Activated CD8-positive, alpha-beta memory T cell treated with anti-CD3 and anti-CD28 coated beads, Interleukin-2, amount 10 ng/mL, durations not matched to agents 7 days and 5 days (primary cell): ENCODE measurements at regions not wholly inside any gene's neighbourhood (a gene's known extent, or its start where the extent isn't known, plus 50 kb on each side); places are given as distances from the start of the nearest gene placed in this dataset.
"Not testable (repeated sequence)": the region's sequence is repeated elsewhere in the genome, so short reads cannot be mapped to it uniquely, and the experiment has no call there.

Experiments used
- ATAC-seq: fragments of 150-1000 bp; cut with Tn5 transposase; one replicate; pipeline ENCODE4 v1.10.0; 2021; ENCODE audit warnings: moderate library complexity
- CTCF ChIA-PET: fragments of 350-600 bp; sonication (Branson Sonifier 250); formaldehyde crosslinking; loops from one replicate; lab custom pipeline; 2021; ENCODE audit warnings: antibody characterized with exemption; lab: Charles Lee
- DNase-seq: peaks from one replicate; pipeline ENCODE4 v3.0.0-alpha.2; 2020
- H3K27ac Mint-ChIP-seq: one replicate; pipeline ENCODE4 v1.8.0; 2021; ENCODE audit warnings: mild to moderate bottlenecking, mixed read lengths
- H3K27me3 Mint-ChIP-seq: one replicate; pipeline ENCODE4 v1.8.0; 2021; ENCODE audit warnings: mixed read lengths
- H3K36me3 Mint-ChIP-seq: one replicate; pipeline ENCODE4 v1.8.0; 2021; ENCODE audit warnings: mild to moderate bottlenecking, mixed read lengths
- H3K4me1 Mint-ChIP-seq: one replicate; pipeline ENCODE4 v1.8.0; 2021; ENCODE audit warnings: mixed read lengths
- H3K4me3 Mint-ChIP-seq: one replicate; pipeline ENCODE4 v1.8.0; 2021; ENCODE audit warnings: mild to moderate bottlenecking, moderate library complexity, mixed read lengths
- H3K9me3 Mint-ChIP-seq: one replicate; pipeline ENCODE4 v1.8.0; 2022; ENCODE audit warnings: low read depth, mixed read lengths

DNA sequence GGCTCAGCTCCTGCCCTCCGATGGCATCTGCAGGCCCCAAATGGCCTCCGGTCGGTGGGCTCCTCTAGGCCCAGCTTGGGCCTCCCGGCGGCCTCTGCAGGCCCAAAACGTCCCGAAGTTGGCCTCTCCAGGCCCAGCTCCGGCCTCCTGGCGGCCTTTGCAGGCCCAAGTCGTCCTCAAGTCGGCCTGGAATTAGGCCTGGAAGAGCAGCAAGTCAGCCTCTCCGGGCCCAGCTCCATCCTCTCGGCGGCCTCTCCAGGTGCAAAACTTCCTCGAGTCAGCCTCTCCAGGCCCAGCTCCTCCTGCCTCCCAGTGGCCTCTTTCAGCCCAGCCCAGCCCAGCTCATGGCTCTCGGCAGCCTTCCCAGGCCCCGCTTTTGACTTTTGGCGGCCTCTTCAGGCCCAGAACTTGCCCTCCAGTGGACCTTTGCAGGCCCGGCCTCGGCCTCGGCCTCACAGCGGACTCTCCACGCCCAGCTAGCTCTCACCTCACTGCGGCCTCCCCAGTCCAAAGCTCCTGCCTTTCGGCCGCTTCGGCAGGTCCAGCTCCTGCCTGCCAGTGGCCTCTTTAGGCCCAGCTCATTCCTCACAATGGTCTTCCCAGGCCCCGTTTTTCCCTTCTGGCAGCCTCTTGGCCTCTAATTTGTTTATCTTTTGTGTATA is 357.3 kb downstream of the ZNF37A start:
- H3K27me3 Mint-ChIP-seq, ATAC-seq, H3K9me3 Mint-ChIP-seq, H3K4me1 Mint-ChIP-seq, H3K27ac Mint-ChIP-seq, CTCF ChIA-PET, H3K4me3 Mint-ChIP-seq, DNase-seq: not testable (repeated sequence)
- peaks cover 11% of the 10 kb centered on the region for H3K36me3 Mint-ChIP-seq
